Cerebellar nuclear complex (tissue), 1 donor: ENCODE measurements at regions not wholly inside any gene's neighbourhood (a gene's known extent, or its start where the extent isn't known, plus 50 kb on each side); places are given as distances from the start of the nearest gene placed in this dataset.
"Not testable (repeated sequence)": the region's sequence is repeated elsewhere in the genome, so short reads cannot be mapped to it uniquely, and the experiment has no call there.

Experiments used
- DNase-seq, 2 experiments: peaks; one replicate each; lab custom pipeline; 2025; lab: John Stamatoyannopoulos, UW

DNA sequence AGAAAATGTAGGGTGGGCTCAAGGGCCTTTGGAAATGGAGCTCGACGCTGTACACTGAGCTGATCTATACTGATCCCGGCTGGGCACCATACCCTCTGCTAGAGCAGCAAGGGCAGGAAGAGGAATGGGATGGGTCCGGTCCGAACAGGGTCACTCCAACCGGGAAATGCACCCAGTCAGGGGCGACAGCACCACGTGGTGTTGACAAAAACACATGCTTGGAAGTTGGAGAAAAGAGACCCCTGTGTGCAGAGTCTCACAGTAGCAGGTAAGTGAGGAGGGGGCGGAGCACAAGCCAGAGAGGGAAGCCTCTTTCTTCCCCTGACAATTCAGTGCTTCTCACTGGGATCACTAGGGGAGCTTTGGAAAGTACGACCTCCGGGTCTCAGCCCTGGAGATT, 84.1 kb upstream of the ASB18 start:
- no peak for DNase-seq

- no peak for DNase-seq
These were observed 84.8 kb upstream of the ASB18 start for GRCh38 chr2:236348976-236349375.

GRCh38 chr2:236350426-236350825, 86.2 kb upstream of the ASB18 start:
- DNase-seq: no peak

GRCh38 chr2:236351966-236352525, 87.8 kb upstream of the ASB18 start:
- no peak for DNase-seq

GRCh38 chr2:236352761-236353593, 88.8 kb upstream of the ASB18 start:
- peak in 1 of 2 experiments; percentile 50 for DNase-seq

- no peak for DNase-seq
These were observed 89.4 kb upstream of the ASB18 start for GRCh38 chr2:236353594-236353942.

- DNase-seq: no peak
These were observed 90.1 kb upstream of the ASB18 start for GRCh38 chr2:236354056-236354940.

- no peak for DNase-seq
These were observed 90.9 kb upstream of the ASB18 start for GRCh38 chr2:236354973-236355595.

DNA sequence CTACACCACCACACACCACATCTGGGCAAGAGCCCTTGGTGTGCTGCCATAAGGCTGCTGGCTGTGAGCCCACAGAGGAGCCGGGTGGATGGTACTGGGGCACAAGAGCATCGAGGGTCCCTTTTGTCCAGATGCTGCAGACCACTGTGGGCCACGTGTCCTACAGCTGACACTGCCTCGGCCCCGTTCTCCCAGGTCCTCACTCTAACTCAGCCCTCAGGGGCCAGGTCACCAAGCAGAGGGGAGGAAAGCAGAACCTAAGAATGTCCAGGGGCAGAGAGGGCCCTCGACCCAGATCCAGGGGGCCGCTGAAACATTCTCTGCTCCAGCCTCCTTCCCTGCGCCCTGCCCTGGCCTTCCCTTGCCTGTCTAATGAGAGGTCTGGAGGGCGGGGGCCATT, 91.7 kb upstream of the ASB18 start:
- DNase-seq: no peak

DNA sequence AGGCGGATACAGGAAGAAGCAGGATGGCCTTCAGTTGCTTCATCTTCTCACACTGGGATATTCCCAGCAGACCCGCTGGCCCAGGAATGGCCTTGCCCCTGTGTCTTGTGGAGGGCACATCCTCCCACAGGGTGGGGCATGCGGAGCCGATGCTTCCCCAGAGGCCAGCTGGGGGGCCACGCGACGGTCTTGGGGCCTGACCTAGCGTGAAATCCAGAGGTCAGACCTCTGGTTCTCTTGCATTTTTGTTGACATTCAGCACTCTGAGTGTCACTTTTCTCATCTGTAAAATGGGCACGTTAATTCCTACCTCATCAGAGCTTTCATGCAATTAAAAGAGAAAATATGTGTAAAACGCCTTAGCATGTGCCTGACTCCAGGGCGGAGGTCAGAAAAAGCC, 92.1 kb upstream of the ASB18 start:
- not testable (repeated sequence) for DNase-seq

DNA sequence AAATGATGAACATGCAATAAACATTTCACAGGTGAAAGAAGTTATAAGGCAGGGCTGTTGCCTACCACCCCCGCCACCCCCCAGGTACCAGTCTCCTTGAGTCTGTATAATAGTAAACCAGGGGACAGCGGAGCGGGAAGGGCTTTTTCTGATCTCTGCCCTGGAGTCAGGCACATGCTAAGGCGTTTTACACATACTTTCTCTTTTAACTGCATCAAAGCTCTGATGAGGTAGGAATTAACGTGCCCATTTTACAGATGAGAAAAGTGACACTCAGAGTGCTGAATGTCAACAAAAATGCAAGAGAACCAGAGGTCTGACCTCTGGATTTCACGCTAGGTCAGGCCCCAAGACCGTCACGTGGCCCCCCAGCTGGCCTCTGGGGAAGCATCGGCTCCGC, 94.3 kb upstream of the ASB18 start:
- DNase-seq: not testable (repeated sequence)

DNA sequence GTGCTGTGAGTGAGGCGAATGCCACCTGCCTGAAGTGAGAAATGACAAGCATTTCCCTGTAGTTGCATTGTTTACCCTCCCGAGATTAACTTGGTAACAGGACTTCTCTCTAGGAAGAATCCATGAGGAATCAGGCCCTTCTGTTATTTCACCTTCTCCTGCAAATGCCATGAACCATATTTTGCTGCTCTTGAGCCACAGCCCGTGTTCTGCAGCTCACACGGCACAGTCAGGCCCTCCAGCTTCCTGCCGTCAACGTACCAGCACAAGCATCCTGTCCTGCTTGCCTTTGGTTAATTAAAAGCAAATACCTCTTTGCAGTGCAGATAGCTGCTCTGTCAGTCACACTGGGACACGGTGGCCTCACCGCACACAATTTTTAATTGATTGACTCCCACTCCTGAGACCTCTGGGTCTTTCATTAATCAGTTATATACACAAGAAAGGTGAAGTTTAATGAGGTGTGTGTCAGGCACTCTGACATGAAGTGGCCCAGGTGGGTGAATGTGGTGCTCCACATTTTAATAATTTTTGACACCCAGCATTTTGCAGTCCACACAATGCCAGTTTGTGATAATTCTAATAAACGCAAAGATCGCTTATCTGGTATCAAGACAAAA, 95.3 kb upstream of the ASB18 start:
- DNase-seq: no peak

DNA sequence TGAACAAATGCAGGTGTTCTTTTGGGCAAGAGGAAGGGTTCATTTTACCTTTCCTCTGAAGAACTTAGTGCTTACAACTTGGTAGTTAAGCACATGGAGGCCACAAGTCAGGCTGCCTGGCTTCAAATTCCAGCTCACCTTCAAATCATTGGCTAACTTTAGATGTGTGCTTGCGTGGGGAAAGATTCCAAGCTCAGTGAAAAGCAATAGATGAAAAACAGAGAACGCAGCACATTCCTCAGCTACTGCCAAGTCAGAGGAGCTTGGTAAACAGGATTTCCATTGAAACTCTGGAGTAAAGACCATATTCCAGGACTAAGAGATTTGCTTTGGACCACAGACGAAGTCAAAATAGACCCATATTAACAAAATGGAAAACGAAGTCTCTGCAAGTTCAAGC, 96.3 kb upstream of the ASB18 start:
- DNase-seq: no peak

GRCh38 chr2:236363711-236364277, 99.6 kb upstream of the ASB18 start:
- no peak for DNase-seq

DNA sequence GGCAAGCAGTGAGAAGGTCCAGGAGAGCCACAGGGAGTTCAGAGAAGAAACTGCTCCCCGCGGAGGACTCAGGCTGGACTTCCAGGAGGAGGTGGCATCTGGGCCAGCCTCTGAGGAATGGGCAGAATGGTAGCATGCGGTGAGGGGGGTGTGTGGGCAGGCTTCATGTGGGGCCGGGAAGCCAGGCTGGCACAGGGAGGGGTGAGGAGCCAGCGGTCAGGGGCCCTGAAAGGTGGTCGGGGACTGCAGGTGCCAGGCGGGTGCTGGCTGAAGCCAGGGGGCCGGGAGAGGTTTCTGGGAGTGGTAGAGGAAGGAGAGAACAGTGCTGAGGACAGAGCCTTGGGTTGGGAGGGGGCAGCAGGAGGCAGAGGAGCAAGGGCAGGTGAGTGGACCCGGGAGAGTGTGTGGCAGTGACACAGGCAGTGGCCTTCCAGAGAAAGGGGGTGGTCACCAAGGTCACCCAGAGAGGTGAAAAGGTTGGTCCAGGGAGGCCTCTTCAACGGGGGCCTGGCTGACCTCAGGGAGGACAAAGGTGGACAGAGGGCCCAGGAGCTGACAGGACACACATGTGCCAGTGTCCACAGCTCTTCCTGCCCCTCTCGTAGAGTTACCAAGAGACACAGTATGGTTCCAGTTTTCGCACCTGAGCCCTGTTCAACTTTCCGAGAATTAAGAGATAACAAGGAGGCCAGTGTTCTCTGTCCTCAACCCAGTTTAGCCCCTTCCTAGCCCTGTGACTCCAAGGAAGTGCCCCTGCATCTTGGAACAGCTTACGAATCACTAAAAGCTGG, 101.2 kb upstream of the ASB18 start:
- no peak for DNase-seq

DNA sequence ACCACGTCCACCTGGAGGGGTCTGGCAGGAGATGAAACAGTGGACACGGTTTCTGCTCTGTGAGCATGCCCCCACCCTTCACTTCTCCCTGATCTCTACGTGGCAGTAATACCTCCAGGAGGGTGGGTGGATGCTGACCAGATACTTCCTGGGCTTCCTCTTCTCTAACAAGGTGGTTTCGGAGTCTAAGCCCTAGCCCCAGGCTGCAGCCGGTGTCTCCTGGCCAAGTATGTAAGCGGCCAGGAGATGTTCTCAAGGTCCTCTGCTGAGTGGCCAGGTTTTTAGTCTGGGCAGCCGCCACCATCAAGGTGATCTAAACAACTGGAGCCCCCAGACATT, 101.8 kb upstream of the ASB18 start:
- DNase-seq: no peak

- no peak for DNase-seq
These were observed 102.2 kb upstream of the ASB18 start for GRCh38 chr2:236366397-236366796.

- DNase-seq: no peak
These were observed 103.5 kb upstream of the ASB18 start for GRCh38 chr2:236367506-236368289.

DNA sequence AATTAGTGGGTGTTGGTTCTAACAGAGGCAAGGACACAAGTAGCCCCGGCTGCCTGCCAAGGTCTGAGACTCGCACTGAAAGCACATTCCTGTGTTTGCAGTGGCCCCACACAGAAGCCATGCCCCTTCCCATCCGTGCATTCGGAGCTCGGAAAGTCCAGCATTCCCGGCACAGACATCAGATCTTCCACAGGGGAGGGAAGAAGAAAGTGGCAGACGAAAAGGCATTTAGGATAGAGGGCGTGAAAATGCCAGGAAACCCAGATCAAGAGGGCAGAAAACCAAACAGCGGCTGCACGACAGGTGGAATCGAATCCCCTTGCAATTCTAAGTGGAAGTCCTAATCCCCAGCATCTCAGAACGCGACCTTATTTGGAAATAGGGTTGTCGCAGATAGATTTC, 105.5 kb upstream of the ASB18 start:
- DNase-seq: no peak

- DNase-seq: no peak
These were observed 106.7 kb upstream of the ASB18 start for GRCh38 chr2:236370847-236371409.
